Breast epithelium (tissue), 3 donors: ENCODE measurements at regions not wholly inside any gene's neighbourhood (a gene's known extent, or its start where the extent isn't known, plus 50 kb on each side); places are given as distances from the start of the nearest gene placed in this dataset.

ENCODE experiments used
- POLR2A ChIP-seq: fragments of 450-650 bp; IDR thresholded peaks from one replicate; pipeline ENCODE4 v1.6.1; 2016; ENCODE audit warnings: antibody characterized with exemption, mild to moderate bottlenecking, moderate library complexity
- POLR2AphosphoS5 ChIP-seq, 3 donors: sonication (generic); formaldehyde crosslinking; IDR thresholded peaks; one replicate each; pipeline ENCODE4 v1.6.1; 2017; ENCODE audit warnings: antibody characterized with exemption in 3 of 3
- TF ChIP-seq, protein P1 (sequence below), 3 donors: fragments of 450-650 bp; IDR thresholded peaks; one replicate each; pipeline ENCODE4 v1.5.1; 2016 to 2017; ENCODE audit warnings: antibody characterized with exemption in 3 of 3, mild to moderate bottlenecking in 3 of 3, moderate library complexity in 3 of 3

DNA sequence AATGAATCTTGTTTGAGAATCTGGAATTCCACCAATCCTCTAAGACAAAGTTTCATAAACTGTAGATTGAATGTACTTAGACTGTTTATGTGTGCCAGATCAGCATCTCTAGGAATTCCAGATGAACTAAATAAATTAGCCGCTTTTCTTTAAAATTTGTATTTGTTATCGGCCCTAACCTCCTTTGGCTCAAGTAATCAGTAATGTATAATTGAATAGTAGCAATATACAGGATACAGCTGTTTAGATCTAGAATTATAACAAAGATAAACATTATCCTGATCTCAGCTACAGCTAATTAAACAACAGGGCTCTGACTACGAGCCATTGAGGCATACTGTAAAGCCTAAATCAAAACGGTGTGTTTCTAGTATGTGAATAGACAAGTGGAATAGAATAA is 120.3 kb downstream of the CYB561 start:
- TF ChIP-seq POLR2A, result no peak
- TF ChIP-seq POLR2AphosphoS5 (IDR thresholded peaks at IDR 0.05), result no peak
- TF ChIP-seq, protein P1, sequence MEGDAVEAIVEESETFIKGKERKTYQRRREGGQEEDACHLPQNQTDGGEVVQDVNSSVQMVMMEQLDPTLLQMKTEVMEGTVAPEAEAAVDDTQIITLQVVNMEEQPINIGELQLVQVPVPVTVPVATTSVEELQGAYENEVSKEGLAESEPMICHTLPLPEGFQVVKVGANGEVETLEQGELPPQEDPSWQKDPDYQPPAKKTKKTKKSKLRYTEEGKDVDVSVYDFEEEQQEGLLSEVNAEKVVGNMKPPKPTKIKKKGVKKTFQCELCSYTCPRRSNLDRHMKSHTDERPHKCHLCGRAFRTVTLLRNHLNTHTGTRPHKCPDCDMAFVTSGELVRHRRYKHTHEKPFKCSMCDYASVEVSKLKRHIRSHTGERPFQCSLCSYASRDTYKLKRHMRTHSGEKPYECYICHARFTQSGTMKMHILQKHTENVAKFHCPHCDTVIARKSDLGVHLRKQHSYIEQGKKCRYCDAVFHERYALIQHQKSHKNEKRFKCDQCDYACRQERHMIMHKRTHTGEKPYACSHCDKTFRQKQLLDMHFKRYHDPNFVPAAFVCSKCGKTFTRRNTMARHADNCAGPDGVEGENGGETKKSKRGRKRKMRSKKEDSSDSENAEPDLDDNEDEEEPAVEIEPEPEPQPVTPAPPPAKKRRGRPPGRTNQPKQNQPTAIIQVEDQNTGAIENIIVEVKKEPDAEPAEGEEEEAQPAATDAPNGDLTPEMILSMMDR (IDR thresholded peaks at IDR 0.05), result no peak
